ENCODE measurements at regions not wholly inside any gene's neighbourhood (a gene's known extent, or its start where the extent isn't known, plus 50 kb on each side); places are given as distances from the start of the nearest gene placed in this dataset.

GRCh38 chr18:34659579-34660517 is 50.2 kb upstream of the DTNA start:
- no peak for TF ChIP-seq MAX (IDR thresholded peaks at IDR 0.05; ENCODE audit: insufficient read depth, insufficient read length)
- TF ChIP-seq, protein P1, sequence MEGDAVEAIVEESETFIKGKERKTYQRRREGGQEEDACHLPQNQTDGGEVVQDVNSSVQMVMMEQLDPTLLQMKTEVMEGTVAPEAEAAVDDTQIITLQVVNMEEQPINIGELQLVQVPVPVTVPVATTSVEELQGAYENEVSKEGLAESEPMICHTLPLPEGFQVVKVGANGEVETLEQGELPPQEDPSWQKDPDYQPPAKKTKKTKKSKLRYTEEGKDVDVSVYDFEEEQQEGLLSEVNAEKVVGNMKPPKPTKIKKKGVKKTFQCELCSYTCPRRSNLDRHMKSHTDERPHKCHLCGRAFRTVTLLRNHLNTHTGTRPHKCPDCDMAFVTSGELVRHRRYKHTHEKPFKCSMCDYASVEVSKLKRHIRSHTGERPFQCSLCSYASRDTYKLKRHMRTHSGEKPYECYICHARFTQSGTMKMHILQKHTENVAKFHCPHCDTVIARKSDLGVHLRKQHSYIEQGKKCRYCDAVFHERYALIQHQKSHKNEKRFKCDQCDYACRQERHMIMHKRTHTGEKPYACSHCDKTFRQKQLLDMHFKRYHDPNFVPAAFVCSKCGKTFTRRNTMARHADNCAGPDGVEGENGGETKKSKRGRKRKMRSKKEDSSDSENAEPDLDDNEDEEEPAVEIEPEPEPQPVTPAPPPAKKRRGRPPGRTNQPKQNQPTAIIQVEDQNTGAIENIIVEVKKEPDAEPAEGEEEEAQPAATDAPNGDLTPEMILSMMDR (IDR thresholded peaks at IDR 0.05; ENCODE audit: extremely low read depth in 1 of 2, insufficient read depth in 1 of 2, low read depth in 1 of 2, low read length in 2 of 2), result no peak
- TF ChIP-seq MYC (IDR thresholded peaks at IDR 0.05; ENCODE audit: low read depth, low read length), result peak; percentile 7
- peak; percentile 53 for TF ChIP-seq GATA2 (IDR thresholded peaks at IDR 0.05; ENCODE audit: insufficient read depth, insufficient read length, low read depth, low read length)
- no peak for TF ChIP-seq POLR2A (IDR thresholded peaks at IDR 0.05; ENCODE audit: low read depth, low read length)
- TF ChIP-seq FOS (IDR thresholded peaks at IDR 0.05; ENCODE audit: borderline replicate concordance, insufficient read depth, low read length), result peak; percentile 96
- peak; percentile 88 for TF ChIP-seq JUN (IDR thresholded peaks at IDR 0.05; ENCODE audit: borderline replicate concordance, insufficient read depth, insufficient read length, low read depth)
- peak; percentile 73 for TF ChIP-seq POLR2AphosphoS5 (IDR thresholded peaks at IDR 0.05; ENCODE audit: insufficient read depth, low read depth, low read length)
- TF ChIP-seq EZH2 (IDR thresholded peaks at IDR 0.05; ENCODE audit: borderline replicate concordance, low read depth, low read length, severe bottlenecking), result no peak
- Histone ChIP-seq H3K27me3 (ENCODE audit: control insufficient read depth in 2 of 2, insufficient read depth in 2 of 2, low read length in 2 of 2) (no peaks in the 10 kb centered on the region), H2AFZ (ENCODE audit: low read depth, low read length) (peak overlapping the region; percentile 72), H3K36me3 (ENCODE audit: control insufficient read depth in 2 of 2, extremely low read depth in 1 of 2, insufficient read depth in 2 of 2, low read length in 2 of 2) (no peaks in the 10 kb centered on the region), H3K9ac (replicated peaks; ENCODE audit: extremely low read depth, insufficient read depth, low read length) (peak overlapping the region; percentile 79), H3K9me1 (replicated peaks; ENCODE audit: control insufficient read depth, extremely low read depth, insufficient read depth, low read length) (no peaks in the 10 kb centered on the region), H3K27ac (ENCODE audit: insufficient read depth, low read depth, low read length) (peak overlapping the region; percentile 90), H3K4me1 (ENCODE audit: control insufficient read depth, extremely low read depth, insufficient read depth, low read length) (peaks cover 21% of the 10 kb centered on the region), H4K20me1 (replicated peaks; ENCODE audit: control insufficient read depth, extremely low read depth, insufficient read depth, low read length) (no peaks in the 10 kb centered on the region), H3K79me2 (ENCODE audit: control insufficient read depth, insufficient read depth, low read length) (no peaks in the 10 kb centered on the region), H3K9me3 (replicated peaks; ENCODE audit: control insufficient read depth, insufficient read depth, low read length) (no peaks in the 10 kb centered on the region), H3K4me2 (ENCODE audit: insufficient read depth, low read length) (peak overlapping the region; percentile 65), H3K4me3 (replicated peaks in 1 of 3; ENCODE audit: insufficient read depth in 1 of 3, low read depth in 1 of 3, low read length in 3 of 3) (peak overlapping the region in 1 of 3 experiments; percentile 26)
- POLR2A ChIA-PET, result no interaction called here
- peak; percentile 98 for DNase-seq (ENCODE audit: low read depth, low spot score)
- CTCF ChIA-PET, result interaction anchor here (0.6 to 8.5 kb wide), 15 partner anchors 10 to 1428 kb away, joined by 3 to 314 read pairs (median 6); partner anchors contain the start of gene DTNA
- BruUV-seq (replicated peaks), result no TSS peak
- dilution Hi-C loops (cut with MboI; ENCODE audit: extremely low pct_ligation_motif_present, low sequenced_read_pairs) (no loop called here), intact Hi-C loops (cut with micrococcal nuclease) (loop anchor here (2.0 to 10.0 kb wide), 4 partner anchors 47 to 535 kb away; no protein-coding TSS in a partner anchor)
- peak; percentile 89 for FAIRE-seq

All from endothelial cell of umbilical vein (primary cell).